Neural progenitor cell (in vitro differentiated cells): ENCODE measurements at regions not wholly inside any gene's neighbourhood (a gene's known extent, or its start where the extent isn't known, plus 50 kb on each side); places are given as distances from the start of the nearest gene placed in this dataset.

ENCODE experiments used
- EZH2 ChIP-seq: fragments of 200-600 bp; sonication (generic); IDR thresholded peaks from 2 replicates; pipeline ENCODE4 v1.6.1; 2017; ENCODE audit warnings: antibody characterized with exemption, mild to moderate bottlenecking, moderate library complexity
- TF ChIP-seq, protein P1 (sequence below): fragments of 200-600 bp; sonication (generic); IDR thresholded peaks from 2 replicates; pipeline ENCODE4 v1.5.1; 2017; ENCODE audit warnings: antibody characterized with exemption, mild to moderate bottlenecking

DNA sequence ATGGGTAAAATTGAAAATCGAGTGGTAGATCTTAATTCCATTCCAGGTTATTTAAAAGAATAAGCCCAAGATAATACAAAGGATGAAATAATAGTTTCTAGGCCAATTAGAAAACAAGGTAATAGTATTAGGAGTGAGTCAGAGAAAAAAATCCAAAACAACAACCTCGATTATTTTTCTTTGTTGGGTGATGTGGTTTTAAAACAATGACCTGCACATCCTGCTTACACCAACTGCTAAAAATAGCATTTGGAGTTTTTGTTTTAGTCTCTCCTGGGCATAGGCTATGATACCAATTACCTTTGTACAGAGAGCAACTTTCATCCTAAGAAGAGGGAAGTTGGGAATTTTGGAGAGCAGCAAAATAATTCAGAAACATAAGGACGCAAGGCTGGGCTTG, 101.7 kb upstream of the MYO10 start:
- TF ChIP-seq, protein P1, sequence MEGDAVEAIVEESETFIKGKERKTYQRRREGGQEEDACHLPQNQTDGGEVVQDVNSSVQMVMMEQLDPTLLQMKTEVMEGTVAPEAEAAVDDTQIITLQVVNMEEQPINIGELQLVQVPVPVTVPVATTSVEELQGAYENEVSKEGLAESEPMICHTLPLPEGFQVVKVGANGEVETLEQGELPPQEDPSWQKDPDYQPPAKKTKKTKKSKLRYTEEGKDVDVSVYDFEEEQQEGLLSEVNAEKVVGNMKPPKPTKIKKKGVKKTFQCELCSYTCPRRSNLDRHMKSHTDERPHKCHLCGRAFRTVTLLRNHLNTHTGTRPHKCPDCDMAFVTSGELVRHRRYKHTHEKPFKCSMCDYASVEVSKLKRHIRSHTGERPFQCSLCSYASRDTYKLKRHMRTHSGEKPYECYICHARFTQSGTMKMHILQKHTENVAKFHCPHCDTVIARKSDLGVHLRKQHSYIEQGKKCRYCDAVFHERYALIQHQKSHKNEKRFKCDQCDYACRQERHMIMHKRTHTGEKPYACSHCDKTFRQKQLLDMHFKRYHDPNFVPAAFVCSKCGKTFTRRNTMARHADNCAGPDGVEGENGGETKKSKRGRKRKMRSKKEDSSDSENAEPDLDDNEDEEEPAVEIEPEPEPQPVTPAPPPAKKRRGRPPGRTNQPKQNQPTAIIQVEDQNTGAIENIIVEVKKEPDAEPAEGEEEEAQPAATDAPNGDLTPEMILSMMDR, result no peak
- no peak for TF ChIP-seq EZH2
